ENCODE measurements at regions not wholly inside any gene's neighbourhood (a gene's known extent, or its start where the extent isn't known, plus 50 kb on each side); places are given as distances from the start of the nearest gene placed in this dataset.

GRCh38 chr4:119763386-119763785 is 134.8 kb upstream of the PDE5A start:
- H3K36me3 Mint-ChIP-seq = no peaks in the 10 kb centered on the region

GRCh38 chr4:119755599-119755998 is 127.0 kb upstream of the PDE5A start:
- Mint-ChIP-seq H3K9me3 (peaks cover 3% of the 10 kb centered on the region), H3K4me3 (no peak overlapping the region), H3K36me3 (no peaks in the 10 kb centered on the region), H3K4me1 (no peaks in the 10 kb centered on the region), H3K27ac (no peak overlapping the region)
- no peak for DNase-seq (ENCODE audit: low spot score in 2 of 2)
- ATAC-seq = no peak

More at GRCh38 chr4:119763386-119763785, 134.8 kb upstream of the PDE5A start:
- DNase-seq (ENCODE audit: low spot score in 2 of 2) (no peak), ATAC-seq (no peak)
- Mint-ChIP-seq H3K4me1 (no peaks in the 10 kb centered on the region), H3K4me3 (no peak overlapping the region), H3K27ac (no peak overlapping the region), H3K9me3 (peaks cover 3% of the 10 kb centered on the region)

- Mint-ChIP-seq H3K9me3 (no peaks in the 10 kb centered on the region), H3K4me1 (no peaks in the 10 kb centered on the region), H3K36me3 (no peaks in the 10 kb centered on the region), H3K4me3 (no peak overlapping the region), H3K27ac (no peak overlapping the region)
- DNase-seq (ENCODE audit: low spot score in 2 of 2) (no peak), ATAC-seq (no peak)
Observed at GRCh38 chr4:119752936-119753335, 124.3 kb upstream of the PDE5A start.

- H3K36me3 Mint-ChIP-seq = no peaks in the 10 kb centered on the region
- H3K4me3 Mint-ChIP-seq = no peak overlapping the region
- DNase-seq (ENCODE audit: low spot score in 2 of 2) = no peak
- H3K27ac Mint-ChIP-seq = no peak overlapping the region
- H3K4me1 Mint-ChIP-seq = no peaks in the 10 kb centered on the region
- no peak for ATAC-seq
- H3K9me3 Mint-ChIP-seq = no peaks in the 10 kb centered on the region
Observed at GRCh38 chr4:119750771-119751170, 122.2 kb upstream of the PDE5A start.

DNA sequence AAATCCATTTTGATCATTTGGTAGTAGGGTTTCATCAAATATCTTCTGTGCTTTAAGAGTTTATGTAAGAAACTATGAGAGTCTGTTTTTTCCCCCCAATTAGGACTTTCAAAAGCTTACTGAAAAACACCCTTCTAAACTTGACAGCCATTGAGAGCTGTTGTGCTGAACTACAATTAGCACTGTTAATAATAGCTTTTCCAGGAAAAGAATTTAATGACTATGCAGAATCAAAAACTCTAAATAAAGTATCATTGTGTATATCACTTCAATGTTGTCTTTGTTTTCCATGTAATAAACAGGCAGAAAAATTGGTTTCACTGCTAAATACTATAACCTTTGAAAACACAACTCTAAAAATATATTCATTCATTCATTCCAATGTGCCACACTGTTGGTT is 121.4 kb upstream of the PDE5A start:
- no peak for ATAC-seq

GRCh38 chr4:119748853-119749252 is 120.2 kb upstream of the PDE5A start:
- Mint-ChIP-seq H3K9me3 (no peaks in the 10 kb centered on the region), H3K4me3 (no peak overlapping the region), H3K4me1 (no peaks in the 10 kb centered on the region), H3K27ac (no peak overlapping the region), H3K36me3 (no peaks in the 10 kb centered on the region)
- ATAC-seq (no peak), DNase-seq (ENCODE audit: low spot score in 2 of 2) (no peak)

More for the DNA sequence above, 121.4 kb upstream of the PDE5A start:
- no peak for DNase-seq (ENCODE audit: low spot score in 2 of 2)
- no peak overlapping the region for H3K27ac Mint-ChIP-seq
- no peak overlapping the region for H3K4me3 Mint-ChIP-seq
- no peaks in the 10 kb centered on the region for H3K9me3 Mint-ChIP-seq
- no peaks in the 10 kb centered on the region for H3K4me1 Mint-ChIP-seq
- no peaks in the 10 kb centered on the region for H3K36me3 Mint-ChIP-seq

DNA sequence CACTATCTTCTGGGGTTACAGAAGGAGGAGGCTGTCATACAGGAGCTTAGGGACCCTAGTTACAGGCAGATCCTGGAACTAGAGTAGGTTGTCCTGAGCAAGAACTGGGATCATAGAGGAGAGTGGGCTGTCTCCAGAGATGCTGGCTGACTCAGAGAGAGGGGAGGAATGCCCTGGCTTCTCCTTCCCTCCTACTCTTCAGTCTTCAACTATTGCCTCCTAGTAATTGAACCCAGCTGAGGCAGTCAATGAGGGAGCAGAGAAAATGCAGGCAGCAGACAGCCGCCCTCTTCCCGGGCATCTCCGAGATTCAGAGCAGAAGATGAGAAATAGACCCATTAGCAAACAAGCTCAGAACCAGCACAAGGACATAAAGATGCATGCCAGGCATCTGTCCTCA is 118.3 kb upstream of the PDE5A start:
- Mint-ChIP-seq H3K36me3 (no peaks in the 10 kb centered on the region), H3K9me3 (no peaks in the 10 kb centered on the region), H3K4me1 (no peaks in the 10 kb centered on the region), H3K27ac (no peak overlapping the region), H3K4me3 (no peak overlapping the region)
- ATAC-seq (no peak), DNase-seq (ENCODE audit: low spot score in 2 of 2) (no peak)

DNA sequence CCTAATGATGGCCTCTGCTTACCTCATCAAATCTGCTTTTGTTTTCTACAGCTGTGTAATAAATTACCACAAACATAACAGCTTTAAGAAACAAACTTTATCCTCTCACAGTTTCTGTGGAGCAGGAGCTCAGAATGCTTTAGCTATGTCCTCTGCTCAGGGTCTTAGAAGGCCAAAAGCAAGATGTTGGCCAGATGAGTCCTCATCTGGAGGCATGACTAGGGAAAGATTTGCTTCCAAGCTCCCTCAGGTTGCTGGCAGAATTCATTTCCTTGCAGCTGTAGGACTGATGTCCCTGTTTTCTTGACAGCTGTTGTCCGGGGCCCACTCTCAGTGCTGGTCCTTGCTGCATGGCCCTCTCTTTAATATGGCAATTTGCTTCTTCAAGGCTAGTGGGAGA is 116.7 kb upstream of the PDE5A start:
- Mint-ChIP-seq H3K4me3 (no peak overlapping the region), H3K27ac (no peak overlapping the region), H3K36me3 (no peaks in the 10 kb centered on the region), H3K4me1 (no peaks in the 10 kb centered on the region), H3K9me3 (no peaks in the 10 kb centered on the region)
- no peak for DNase-seq (ENCODE audit: low spot score in 2 of 2)
- no peak for ATAC-seq

DNA sequence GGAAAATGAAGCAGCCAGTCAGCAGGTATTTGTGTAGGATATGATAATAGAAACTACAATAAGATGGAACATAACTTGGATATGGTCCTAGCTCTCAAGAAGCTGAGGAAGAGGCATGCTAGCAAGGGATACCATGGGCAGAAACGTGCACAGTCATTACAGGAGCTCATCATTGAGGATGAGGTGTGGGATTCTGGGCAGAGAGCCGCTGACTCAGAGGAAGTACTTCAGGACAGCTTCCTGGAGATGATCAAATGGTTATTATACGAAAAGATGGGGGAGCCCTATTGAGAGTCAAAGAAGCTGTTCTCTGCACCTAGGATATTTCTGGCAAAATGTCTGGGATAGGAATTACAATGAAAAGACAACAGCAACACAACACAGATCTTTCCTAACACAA is 116.0 kb upstream of the PDE5A start:
- Mint-ChIP-seq H3K36me3 (no peaks in the 10 kb centered on the region), H3K9me3 (no peaks in the 10 kb centered on the region), H3K27ac (no peak overlapping the region), H3K4me3 (no peak overlapping the region), H3K4me1 (no peaks in the 10 kb centered on the region)
- no peak for ATAC-seq
- DNase-seq (ENCODE audit: low spot score in 2 of 2) = no peak

DNA sequence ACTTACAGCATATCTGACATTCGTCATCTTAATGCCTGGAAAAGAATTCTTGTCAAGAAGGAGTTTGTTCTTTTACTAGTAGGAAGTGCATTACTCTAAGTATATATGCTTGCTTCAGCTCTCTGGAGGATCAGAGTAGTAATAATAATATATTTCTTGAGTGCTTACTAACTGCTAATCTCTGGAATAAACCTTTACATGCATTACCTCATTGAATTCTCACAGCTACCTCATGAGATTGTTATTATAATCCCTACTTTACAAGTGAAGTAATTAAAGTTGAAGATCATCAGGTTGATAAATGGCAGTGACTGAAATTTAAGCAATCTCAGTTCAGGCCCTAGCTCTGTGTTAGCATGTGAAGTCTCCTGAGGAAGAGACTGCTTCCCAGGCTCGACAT is 115.0 kb upstream of the PDE5A start:
- H3K27ac Mint-ChIP-seq = no peak overlapping the region
- H3K9me3 Mint-ChIP-seq = no peaks in the 10 kb centered on the region
- DNase-seq (ENCODE audit: low spot score in 2 of 2) (no peak), ATAC-seq (no peak)
- H3K4me3 Mint-ChIP-seq = no peak overlapping the region
- H3K36me3 Mint-ChIP-seq = no peaks in the 10 kb centered on the region
- no peaks in the 10 kb centered on the region for H3K4me1 Mint-ChIP-seq

GRCh38 chr4:119739796-119740195 is 111.2 kb upstream of the PDE5A start:
- Mint-ChIP-seq H3K4me3 (no peak overlapping the region), H3K4me1 (no peaks in the 10 kb centered on the region), H3K36me3 (no peaks in the 10 kb centered on the region), H3K27ac (no peak overlapping the region), H3K9me3 (no peaks in the 10 kb centered on the region)
- ATAC-seq = no peak
- DNase-seq (ENCODE audit: low spot score in 2 of 2) = no peak

- no peaks in the 10 kb centered on the region for H3K36me3 Mint-ChIP-seq
- H3K27ac Mint-ChIP-seq = no peak overlapping the region
- no peaks in the 10 kb centered on the region for H3K4me1 Mint-ChIP-seq
- no peak overlapping the region for H3K4me3 Mint-ChIP-seq
- H3K9me3 Mint-ChIP-seq = no peaks in the 10 kb centered on the region
- DNase-seq (ENCODE audit: low spot score in 2 of 2) = no peak
- no peak for ATAC-seq
Observed at GRCh38 chr4:119738901-119739300, 110.3 kb upstream of the PDE5A start.

GRCh38 chr4:119736559-119736958 is 108.0 kb upstream of the PDE5A start:
- Mint-ChIP-seq H3K4me1 (no peaks in the 10 kb centered on the region), H3K4me3 (no peak overlapping the region), H3K9me3 (no peaks in the 10 kb centered on the region), H3K27ac (no peak overlapping the region), H3K36me3 (no peaks in the 10 kb centered on the region)
- DNase-seq (ENCODE audit: low spot score in 2 of 2) = no peak
- no peak for ATAC-seq

DNA sequence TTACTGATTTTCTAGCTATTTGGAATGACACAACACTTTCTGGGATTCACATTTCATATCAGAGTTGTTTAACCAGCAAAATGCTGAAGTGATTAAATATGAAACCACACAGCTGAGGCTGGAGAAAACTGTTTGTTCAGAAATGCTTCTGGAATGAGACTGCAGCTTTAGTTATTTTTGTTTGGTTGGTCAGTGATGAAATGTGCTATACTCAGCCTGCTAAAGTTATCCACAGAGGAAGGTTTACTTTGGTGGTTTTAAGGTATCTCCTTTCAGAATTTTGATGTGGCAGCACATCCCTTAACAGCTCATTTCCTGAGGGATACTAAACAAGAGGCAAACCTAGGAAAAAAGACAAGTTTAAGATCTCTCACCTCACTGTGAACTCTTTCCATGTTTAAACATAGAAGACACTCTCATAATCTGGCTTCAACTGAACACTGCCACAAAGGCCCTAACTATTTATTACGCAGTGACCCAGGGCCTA is 106.6 kb upstream of the PDE5A start:
- no peaks in the 10 kb centered on the region for H3K36me3 Mint-ChIP-seq
- DNase-seq (ENCODE audit: low spot score in 2 of 2) = no peak

GRCh38 chr4:119733431-119733830 is 104.8 kb upstream of the PDE5A start:
- no peak overlapping the region for H3K4me3 Mint-ChIP-seq
- ATAC-seq (no peak), DNase-seq (ENCODE audit: low spot score in 2 of 2) (no peak)
- no peaks in the 10 kb centered on the region for H3K9me3 Mint-ChIP-seq
- no peaks in the 10 kb centered on the region for H3K4me1 Mint-ChIP-seq
- no peak overlapping the region for H3K27ac Mint-ChIP-seq
- H3K36me3 Mint-ChIP-seq = no peaks in the 10 kb centered on the region

More for the DNA sequence above, 106.6 kb upstream of the PDE5A start:
- ATAC-seq = no peak
- Mint-ChIP-seq H3K9me3 (no peaks in the 10 kb centered on the region), H3K4me1 (no peaks in the 10 kb centered on the region), H3K27ac (no peak overlapping the region), H3K4me3 (no peak overlapping the region)

DNA sequence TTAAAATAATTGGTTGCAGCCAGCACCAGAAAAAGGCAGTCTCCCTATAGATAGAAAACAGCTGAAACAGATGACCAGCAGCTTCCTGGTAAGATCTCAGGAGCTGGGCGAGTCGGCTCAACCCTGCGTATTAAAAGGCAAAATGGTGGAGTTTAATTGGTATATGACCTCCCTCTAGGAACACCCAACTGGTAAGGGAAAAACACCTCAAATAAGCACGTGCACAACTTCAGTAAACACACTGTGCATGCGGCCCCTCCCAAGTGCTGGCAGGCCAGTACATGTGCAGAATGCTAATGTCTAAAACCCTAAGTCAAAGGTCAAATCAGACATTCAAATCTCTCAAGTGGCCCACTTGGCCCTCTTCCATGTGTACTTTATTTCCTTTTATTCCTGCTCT is 103.2 kb upstream of the PDE5A start:
- DNase-seq (ENCODE audit: low spot score in 2 of 2) (no peak), ATAC-seq (no peak)
- Mint-ChIP-seq H3K36me3 (no peaks in the 10 kb centered on the region), H3K4me1 (no peaks in the 10 kb centered on the region), H3K27ac (no peak overlapping the region), H3K4me3 (no peak overlapping the region), H3K9me3 (no peaks in the 10 kb centered on the region)

DNA sequence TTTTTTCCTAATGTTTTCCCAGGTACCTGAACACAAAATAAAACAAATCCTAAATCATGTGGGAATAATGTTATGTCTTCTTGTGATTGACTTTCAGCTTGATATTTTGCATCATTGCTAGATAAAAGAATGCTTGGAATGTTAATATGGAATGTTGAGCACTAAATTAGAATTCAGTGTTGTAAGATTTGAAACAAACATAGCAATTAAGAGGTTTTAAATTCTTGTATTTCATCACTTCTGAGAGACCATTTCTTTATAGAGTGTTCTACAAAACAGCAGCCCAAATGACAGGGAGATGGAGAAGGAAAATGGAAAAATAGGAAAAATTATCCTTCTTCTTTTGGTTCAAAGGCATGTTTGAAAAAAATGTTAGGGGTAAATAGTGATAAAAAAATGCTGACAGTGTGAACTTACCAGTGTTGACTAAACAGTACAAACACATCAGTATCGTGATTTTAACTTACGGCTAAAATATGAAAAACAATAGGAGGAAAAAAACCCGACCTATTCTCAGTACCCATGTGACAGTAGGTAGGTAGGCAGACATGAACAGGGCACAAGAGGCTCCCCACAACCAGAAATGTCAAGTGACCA is 102.6 kb upstream of the PDE5A start:
- Mint-ChIP-seq H3K36me3 (no peaks in the 10 kb centered on the region), H3K9me3 (no peaks in the 10 kb centered on the region), H3K4me3 (no peak overlapping the region), H3K27ac (no peak overlapping the region), H3K4me1 (no peaks in the 10 kb centered on the region)
- no peak for DNase-seq (ENCODE audit: low spot score in 2 of 2)
- no peak for ATAC-seq
